ENCODE measurements at regions not wholly inside any gene's neighbourhood (a gene's known extent, or its start where the extent isn't known, plus 50 kb on each side); places are given as distances from the start of the nearest gene placed in this dataset.

- TF ChIP-seq, protein P1, sequence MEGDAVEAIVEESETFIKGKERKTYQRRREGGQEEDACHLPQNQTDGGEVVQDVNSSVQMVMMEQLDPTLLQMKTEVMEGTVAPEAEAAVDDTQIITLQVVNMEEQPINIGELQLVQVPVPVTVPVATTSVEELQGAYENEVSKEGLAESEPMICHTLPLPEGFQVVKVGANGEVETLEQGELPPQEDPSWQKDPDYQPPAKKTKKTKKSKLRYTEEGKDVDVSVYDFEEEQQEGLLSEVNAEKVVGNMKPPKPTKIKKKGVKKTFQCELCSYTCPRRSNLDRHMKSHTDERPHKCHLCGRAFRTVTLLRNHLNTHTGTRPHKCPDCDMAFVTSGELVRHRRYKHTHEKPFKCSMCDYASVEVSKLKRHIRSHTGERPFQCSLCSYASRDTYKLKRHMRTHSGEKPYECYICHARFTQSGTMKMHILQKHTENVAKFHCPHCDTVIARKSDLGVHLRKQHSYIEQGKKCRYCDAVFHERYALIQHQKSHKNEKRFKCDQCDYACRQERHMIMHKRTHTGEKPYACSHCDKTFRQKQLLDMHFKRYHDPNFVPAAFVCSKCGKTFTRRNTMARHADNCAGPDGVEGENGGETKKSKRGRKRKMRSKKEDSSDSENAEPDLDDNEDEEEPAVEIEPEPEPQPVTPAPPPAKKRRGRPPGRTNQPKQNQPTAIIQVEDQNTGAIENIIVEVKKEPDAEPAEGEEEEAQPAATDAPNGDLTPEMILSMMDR (IDR thresholded peaks at IDR 0.05; ENCODE audit: control extremely low read depth, extremely low read depth, low read depth, missing control alignments): no peak
- ChIA-PET POLR2A (no interaction called here), CTCF (no interaction called here)
- DNase-seq (ENCODE audit: extremely low spot score): no peak
Observed at GRCh38 chr5:92402956-92403702, 1020.0 kb upstream of the ARRDC3 start.

DNA sequence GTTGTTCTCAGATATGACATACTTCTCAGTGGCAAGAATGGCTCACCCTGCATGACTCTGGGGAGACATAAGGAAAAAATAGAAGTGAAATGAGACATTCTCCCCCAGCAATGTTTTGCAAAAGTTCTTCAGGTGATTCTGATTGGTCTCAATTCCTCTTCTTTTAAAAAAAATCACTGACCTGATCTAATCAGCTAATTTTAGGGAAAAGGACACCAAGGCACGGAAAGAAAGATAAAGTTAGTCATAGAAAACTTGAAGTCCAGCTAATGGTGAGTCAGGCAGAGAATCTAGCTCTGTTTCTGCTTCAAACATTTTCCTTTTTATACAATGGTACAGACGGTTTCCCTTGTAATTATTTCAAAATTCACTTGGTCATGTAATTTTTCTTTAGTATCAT is 1018.9 kb upstream of the ARRDC3 start:
- CTCF ChIA-PET: no interaction called here
- no peak for DNase-seq (ENCODE audit: extremely low spot score)
- POLR2A ChIA-PET: no interaction called here
- TF ChIP-seq, protein P1 (IDR thresholded peaks at IDR 0.05; ENCODE audit: control extremely low read depth, extremely low read depth, low read depth, missing control alignments): no peak

- TF ChIP-seq, protein P1 (IDR thresholded peaks at IDR 0.05; ENCODE audit: control extremely low read depth, extremely low read depth, low read depth, missing control alignments): no peak
- ChIA-PET CTCF (no interaction called here), POLR2A (no interaction called here)
- no peak for DNase-seq (ENCODE audit: extremely low spot score)
Observed at GRCh38 chr5:92401492-92401891, 1018.4 kb upstream of the ARRDC3 start.

GRCh38 chr5:92394936-92395335 is 1011.8 kb upstream of the ARRDC3 start:
- no peak for DNase-seq (ENCODE audit: extremely low spot score)
- TF ChIP-seq, protein P1 (IDR thresholded peaks at IDR 0.05; ENCODE audit: control extremely low read depth, extremely low read depth, low read depth, missing control alignments): no peak
- POLR2A ChIA-PET: no interaction called here
- CTCF ChIA-PET: no interaction called here

- CTCF ChIA-PET: no interaction called here
- no peak for DNase-seq (ENCODE audit: extremely low spot score)
- TF ChIP-seq, protein P1 (IDR thresholded peaks at IDR 0.05; ENCODE audit: control extremely low read depth, extremely low read depth, low read depth, missing control alignments): no peak
- POLR2A ChIA-PET: no interaction called here
Observed at GRCh38 chr5:92390657-92391056, 1007.5 kb upstream of the ARRDC3 start.

DNA sequence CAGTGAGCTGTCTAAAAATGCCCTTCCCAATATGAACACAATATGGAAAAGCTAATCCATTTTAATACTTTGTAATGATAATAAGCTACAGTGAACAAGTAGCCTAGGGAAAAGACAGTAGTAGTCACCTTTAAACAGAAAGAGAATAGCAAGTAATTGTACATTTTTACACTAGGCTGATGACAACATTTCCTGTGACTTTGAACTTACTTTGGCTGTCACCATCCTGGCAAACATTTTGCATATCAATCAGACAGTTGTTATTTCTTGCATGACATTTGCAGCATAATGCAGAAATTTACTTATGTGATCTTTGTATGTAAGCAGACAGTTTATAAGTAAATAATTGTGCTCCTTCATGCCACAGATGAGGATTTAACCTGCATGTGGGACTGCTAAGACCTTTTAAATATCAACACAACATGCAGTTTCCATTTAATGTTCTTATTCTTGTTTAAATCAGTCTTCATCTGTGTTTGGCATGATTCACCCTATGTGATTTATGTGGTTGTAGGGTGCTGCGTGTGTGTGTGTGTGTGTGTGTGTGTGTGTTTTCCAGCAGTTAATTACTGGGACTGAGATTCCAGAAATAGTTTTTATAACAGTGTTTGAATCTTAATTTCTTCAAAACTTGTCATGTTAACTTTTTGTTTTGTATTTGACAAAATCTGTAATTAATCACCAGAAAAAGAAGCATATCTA is 997.1 kb upstream of the ARRDC3 start:
- TF ChIP-seq, protein P1 (IDR thresholded peaks at IDR 0.05; ENCODE audit: control extremely low read depth, extremely low read depth, low read depth, missing control alignments): no peak
- CTCF ChIA-PET: no interaction called here
- POLR2A ChIA-PET: no interaction called here
- DNase-seq (ENCODE audit: extremely low spot score): no peak

All from GM10248 (cell line).